GM21576 (cell line): ENCODE measurements at regions not wholly inside any gene's neighbourhood (a gene's known extent, or its start where the extent isn't known, plus 50 kb on each side); places are given as distances from the start of the nearest gene placed in this dataset.
"Not testable (repeated sequence)": the region's sequence is repeated elsewhere in the genome, so short reads cannot be mapped to it uniquely, and the experiment has no call there.

Experiments
- ATAC-seq: cut with Tn5 transposase; IDR thresholded peaks from one replicate; pipeline ENCODE4 v1.9.1; 2021; ENCODE audit warnings: mild to moderate bottlenecking, moderate library complexity; ENCODE audit not compliant: unreplicated experiment

- no peak for ATAC-seq
Measured at GRCh38 chr10:33630761-33631160, 296.3 kb upstream of the NRP1 start.

DNA sequence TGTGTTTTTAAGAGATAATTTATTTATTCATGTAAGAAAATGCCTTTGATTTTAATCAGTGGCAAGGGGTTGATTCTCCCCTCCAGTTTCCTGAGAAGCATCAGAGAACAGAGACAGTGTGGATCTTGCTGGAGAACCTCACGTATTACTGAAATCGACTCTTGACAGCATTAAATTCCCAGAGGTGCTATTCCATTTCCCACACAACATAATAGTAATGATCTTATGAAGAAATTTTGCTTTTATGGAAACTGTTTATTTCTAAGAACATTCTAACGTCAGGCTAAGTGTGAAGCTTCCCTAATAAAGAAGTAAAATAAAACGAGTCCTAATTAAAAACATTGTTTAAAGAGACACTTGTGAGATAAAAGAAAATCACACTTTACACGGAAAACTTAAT, 293.1 kb upstream of the NRP1 start:
- no peak for ATAC-seq

- no peak for ATAC-seq
Measured at GRCh38 chr10:33626798-33627466, 292.5 kb upstream of the NRP1 start.

- no peak for ATAC-seq
Measured at GRCh38 chr10:33623669-33624068, 289.2 kb upstream of the NRP1 start.

DNA sequence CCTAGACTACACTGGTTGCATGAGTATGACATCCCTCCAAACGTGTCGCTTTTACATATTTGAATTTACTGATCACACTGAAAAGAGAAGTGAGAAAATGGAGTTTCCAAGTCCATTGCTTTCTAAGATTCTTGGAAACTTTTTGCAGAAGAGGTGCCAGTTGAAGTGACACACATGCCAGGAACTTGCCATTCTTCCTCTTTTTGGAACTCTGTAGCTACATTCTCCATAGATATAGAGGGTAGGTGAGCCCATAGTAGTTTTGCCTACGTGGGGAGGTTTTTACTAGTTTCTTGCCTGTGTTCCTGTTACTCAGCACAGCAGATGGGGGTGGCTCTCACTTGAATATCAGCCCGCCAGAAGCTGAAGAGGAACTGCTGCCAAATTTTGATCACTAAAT, 286.6 kb upstream of the NRP1 start:
- ATAC-seq, result no peak

GRCh38 chr10:33618196-33618595, 283.7 kb upstream of the NRP1 start:
- no peak for ATAC-seq

DNA sequence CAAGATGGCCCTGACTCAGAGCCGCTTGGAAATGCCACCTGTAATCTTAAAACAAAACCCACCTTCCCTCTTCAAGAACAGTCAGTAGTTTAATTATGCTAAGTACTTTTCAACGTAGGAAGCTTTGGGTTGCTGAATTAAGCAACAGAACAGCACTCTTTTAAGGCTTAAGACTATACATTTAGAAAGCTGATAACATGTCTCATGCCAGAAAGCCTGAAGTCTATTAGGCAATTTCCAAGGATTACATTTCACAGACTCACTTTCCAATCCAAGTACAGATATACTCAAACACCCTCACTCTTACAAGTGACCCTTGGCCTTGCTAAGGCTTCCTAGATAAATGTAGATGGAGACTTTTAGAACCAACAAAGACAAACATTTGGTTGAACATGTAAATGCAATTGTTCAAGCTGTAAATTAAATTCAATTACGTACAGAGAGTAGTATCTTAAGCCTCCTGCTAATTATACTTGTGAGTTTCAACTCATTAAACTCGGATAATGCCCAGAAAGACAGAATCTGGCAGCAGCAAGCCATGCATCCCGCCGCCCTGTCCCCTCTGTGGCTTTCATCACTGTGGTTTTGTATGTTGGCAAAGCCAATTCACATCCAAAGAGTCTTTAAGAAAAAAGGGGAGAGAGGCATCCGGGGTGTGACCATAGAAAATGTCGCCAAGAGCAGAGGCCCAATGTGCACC, 283.1 kb upstream of the NRP1 start:
- ATAC-seq, result no peak

DNA sequence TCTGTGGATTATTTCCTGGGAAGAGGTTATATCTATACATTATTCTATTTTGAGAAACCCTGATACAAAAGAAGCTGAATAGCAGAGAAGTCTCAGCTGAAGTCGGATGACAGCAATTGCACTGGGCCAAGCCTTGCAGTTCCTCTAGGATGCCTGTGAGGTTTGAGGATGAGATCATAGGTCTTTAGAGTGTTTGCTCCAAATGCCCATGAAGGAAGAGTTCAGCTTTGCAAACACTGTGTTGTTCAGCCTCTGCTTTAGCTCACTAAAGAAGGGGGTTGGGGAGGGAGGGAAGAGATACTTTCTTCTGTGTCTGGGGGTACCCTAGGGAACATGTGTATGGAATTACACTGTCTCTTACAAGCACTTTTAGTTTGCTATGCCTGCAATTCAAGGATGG, 282.5 kb upstream of the NRP1 start:
- no peak for ATAC-seq

DNA sequence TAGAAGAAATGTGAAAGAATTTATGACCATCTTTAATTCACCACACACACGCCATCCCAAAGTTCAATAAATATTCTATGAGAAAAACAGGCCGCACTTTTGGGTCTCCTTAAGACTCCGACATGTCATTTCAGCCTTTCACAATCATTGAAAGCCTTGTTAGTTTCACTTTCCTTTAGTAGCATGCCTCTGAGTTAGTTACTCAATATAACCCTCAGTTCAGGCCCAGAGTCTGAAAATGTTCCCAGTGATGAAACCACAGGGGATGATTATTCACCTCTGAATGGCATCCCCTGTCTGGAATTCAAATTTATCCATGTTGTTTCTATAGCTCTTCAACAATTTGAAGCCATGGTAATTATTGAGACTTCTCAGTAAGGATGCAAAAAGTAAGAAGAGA, 278.1 kb upstream of the NRP1 start:
- ATAC-seq, result no peak

DNA sequence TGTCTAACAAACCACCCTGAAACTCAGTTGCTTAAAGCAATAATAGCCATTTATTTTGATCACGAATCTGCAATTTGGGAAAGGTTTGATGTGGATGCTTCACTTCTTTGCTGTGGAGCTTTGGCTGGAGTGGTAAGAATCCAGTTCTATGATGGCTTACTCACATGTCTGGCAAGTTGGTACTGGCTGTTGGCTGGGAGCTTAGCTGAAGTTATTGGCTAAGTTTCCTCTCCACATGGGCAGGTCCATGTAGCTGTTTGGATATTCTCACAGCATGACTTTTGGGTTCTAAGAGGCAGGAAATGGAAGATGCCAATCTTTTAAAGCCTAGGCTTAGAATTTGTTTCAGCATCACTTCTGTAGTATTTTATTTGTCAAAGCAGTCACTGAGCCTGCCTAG, 277.6 kb upstream of the NRP1 start:
- ATAC-seq, result no peak

- ATAC-seq, result no peak
Measured at GRCh38 chr10:33611423-33611822, 277.0 kb upstream of the NRP1 start.

- ATAC-seq, result no peak
Measured at GRCh38 chr10:33609546-33609945, 275.1 kb upstream of the NRP1 start.

DNA sequence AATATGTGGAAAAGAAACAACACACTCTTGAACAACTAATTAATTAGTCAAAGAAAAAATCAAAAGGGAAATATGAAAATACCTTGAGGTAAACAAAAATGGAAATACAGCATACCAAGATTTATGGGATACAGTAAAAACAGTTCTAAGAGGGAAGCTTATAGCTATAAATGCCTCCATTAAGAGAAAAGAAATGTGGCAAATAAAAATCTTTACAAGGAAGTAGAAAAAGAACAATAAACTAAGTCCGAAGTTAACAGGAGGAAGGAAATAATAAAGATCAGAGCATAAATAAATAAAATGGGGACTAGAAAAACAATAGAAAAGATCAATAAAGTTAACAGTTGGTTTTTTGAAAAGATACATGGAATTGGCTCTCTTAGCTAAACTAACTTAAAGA, 267.8 kb upstream of the NRP1 start:
- no peak for ATAC-seq

DNA sequence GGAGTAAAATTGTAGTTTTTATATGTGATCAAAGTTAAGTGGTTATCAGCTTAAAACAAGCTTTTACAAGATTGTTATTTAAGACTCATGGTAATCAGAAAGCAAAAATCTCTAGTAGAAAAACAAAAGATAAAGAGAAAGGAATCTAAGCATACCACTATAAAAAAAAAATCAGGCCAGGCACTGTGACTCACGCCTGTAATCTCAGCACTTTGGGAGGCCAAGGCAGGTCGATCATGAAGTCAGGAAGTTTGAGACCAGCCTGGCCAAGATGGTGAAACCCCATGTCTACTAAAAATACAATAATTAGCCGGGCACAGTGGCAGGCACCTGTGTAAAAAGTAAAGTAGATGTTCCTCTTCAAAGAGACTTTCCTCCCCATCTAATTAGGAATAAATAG, 265.9 kb upstream of the NRP1 start:
- no peak for ATAC-seq

DNA sequence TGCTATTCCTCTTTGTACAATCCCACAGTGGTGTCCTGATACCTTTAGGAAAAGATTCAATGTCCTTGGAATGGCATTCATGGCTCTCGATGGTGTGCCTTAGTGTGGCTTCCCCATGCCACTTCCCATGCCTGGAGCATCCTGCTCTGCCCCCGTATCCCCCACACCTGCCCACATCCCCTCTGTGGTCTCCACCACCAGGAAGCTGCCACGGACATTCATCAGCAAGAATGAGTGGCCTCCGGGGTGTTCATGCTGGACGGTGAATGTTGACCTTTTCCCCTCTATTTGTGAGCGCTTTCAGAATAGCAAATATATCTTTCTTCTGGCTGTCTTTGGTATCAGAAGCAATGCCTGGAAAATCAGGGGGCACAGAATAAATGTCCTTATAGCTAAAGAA, 262.0 kb upstream of the NRP1 start:
- ATAC-seq, result no peak

- ATAC-seq, result no peak
Measured at GRCh38 chr10:33594475-33594874, 260.0 kb upstream of the NRP1 start.

- ATAC-seq, result no peak
Measured at GRCh38 chr10:33588974-33589600, 254.6 kb upstream of the NRP1 start.

DNA sequence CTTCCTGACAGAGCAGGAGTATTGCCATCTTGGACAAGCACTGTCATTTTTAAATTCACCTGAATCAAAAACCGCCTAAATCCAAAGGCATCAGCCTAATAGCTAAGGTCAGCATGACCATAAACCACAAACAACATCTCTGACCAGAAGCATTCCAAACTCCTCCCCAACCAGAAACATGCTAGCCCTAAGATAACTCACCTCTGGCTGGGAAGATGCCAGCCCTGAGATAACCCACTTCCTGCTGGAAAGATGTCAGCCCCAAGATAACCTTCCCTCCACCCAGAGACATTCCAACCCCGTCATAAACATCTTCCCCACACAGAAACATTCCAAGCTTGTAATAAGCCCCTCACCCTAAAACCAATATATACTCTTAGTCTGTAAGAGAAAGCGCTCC, 250.1 kb upstream of the NRP1 start:
- ATAC-seq, result not testable (repeated sequence)

DNA sequence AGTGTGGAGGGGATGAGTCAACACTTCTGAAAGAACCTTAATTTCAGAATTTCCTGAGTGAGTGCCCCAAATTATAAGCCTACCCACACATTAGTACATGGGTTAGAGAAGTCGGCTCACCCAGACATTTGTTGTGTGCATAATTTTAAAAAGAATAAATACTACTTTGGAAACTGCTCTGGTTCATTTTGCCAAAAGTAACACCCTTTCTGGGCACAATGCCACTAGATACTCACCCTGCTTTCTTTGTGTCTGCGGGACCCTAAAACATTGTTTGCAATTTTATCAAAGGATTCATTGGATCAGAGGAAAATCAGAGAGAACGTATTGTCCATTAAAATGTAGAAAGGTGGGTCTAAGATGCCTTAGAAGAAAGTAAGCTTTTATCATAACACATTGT, 245.5 kb upstream of the NRP1 start:
- ATAC-seq, result no peak

DNA sequence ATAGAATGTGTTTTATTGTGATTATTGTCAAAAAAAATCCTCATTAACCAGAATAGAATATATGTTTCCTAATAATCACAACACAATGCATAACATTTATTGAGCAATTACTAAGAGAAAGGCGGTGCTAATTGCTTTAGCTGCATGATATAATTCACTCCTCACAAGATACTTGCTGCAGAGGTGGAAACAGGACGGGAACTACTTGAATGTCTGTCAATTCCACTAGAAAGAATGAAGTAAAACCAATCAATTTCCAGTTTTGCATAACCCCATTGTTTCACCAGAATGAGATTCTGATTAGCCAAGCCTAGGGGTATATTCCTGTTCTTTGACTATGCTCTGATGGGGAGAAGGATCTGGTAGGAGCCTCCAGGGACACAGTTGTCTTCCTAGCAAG, 239.1 kb upstream of the NRP1 start:
- ATAC-seq, result no peak

DNA sequence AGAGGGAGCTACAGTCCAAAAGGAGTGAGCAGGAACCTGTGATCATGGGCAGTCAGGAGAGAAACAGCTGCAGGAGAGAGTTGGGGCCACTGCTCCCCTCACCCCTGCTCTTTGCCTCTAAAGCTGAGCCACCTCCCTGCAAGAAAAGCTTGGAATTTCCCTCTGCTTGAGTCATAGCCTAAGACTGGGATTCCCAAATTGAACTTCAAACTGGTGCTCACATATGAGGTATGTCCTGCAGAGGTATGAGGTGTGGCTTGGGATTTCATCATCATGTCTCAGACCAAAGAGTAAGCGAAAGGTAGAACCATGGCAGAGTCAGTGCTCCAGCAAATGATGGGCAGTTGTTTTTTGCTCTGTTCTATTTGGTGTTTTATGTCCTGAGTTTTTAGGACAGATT, 237.1 kb upstream of the NRP1 start:
- ATAC-seq, result no peak

- no peak for ATAC-seq
Measured at GRCh38 chr10:33570495-33570894, 236.0 kb upstream of the NRP1 start.
